T-helper 2 cell treated with Interferon-gamma antibody and Interleukin-4, amounts not matched to agents 5 μg/mL and 100 μg/mL, for 36 hours (primary cell): ENCODE measurements at regions not wholly inside any gene's neighbourhood (a gene's known extent, or its start where the extent isn't known, plus 50 kb on each side); places are given as distances from the start of the nearest gene placed in this dataset.
"Not testable (repeated sequence)": the region's sequence is repeated elsewhere in the genome, so short reads cannot be mapped to it uniquely, and the experiment has no call there.

Experiments
- DNase-seq: peaks from one replicate; pipeline ENCODE4 v3.0.0; 2021; ENCODE audit warnings: low spot score
- H3K27ac Mint-ChIP-seq: one replicate; pipeline ENCODE4 v1.8.0; 2021; ENCODE audit warnings: mild to moderate bottlenecking, mixed read lengths
- H3K27me3 Mint-ChIP-seq: one replicate; pipeline ENCODE4 v1.8.0; 2021; ENCODE audit warnings: low read depth, mixed read lengths
- H3K36me3 Mint-ChIP-seq: one replicate; pipeline ENCODE4 v1.8.0; 2021; ENCODE audit warnings: low read depth, mixed read lengths
- H3K4me1 Mint-ChIP-seq: one replicate; pipeline ENCODE4 v1.8.0; 2021; ENCODE audit warnings: low read depth, mixed read lengths
- H3K4me3 Mint-ChIP-seq: one replicate; pipeline ENCODE4 v1.8.0; 2022; ENCODE audit warnings: mild to moderate bottlenecking, moderate library complexity, mixed read lengths
- H3K9me3 Mint-ChIP-seq: one replicate; pipeline ENCODE4 v1.8.0; 2021; ENCODE audit warnings: mixed read lengths

GRCh38 chr15:84360902-84361301, 125.3 kb downstream of the GOLGA6L4 start:
- DNase-seq, H3K4me1 Mint-ChIP-seq, H3K4me3 Mint-ChIP-seq, H3K36me3 Mint-ChIP-seq, H3K9me3 Mint-ChIP-seq, H3K27me3 Mint-ChIP-seq, H3K27ac Mint-ChIP-seq: not testable (repeated sequence)

DNA sequence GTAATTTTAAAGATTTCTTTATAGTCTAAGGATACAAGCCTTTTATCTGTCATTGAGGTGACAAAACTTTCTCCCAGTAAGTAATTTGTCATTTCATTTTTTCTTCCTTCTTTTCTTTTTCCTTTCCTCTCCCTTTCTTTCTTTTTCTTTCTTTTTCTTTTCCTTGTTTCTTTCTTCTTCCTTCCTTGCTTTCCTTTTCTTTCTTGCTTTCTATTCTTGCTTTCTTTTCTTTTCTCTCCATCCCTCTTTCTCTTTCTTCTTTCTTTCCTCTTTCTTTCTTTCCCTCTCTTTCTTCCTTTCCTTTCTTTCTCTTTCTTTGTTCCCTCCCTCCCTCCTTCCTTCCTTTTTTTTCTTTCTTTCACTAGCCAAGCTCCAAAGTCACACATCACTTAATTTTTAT, 148.8 kb downstream of the GOLGA6L4 start:
- not testable (repeated sequence) for H3K27ac Mint-ChIP-seq, DNase-seq

GRCh38 chr15:84387086-84387485, 151.5 kb downstream of the GOLGA6L4 start:
- DNase-seq: no peak
- Mint-ChIP-seq H3K9me3 (no peaks in the 10 kb centered on the region), H3K36me3 (no peaks in the 10 kb centered on the region), H3K4me1 (no peaks in the 10 kb centered on the region), H3K27me3 (peaks cover 4% of the 10 kb centered on the region), H3K27ac (no peak overlapping the region), H3K4me3 (no peak overlapping the region)

More for the DNA sequence above, 148.8 kb downstream of the GOLGA6L4 start:
- not testable (repeated sequence) for H3K4me1 Mint-ChIP-seq, H3K27me3 Mint-ChIP-seq, H3K36me3 Mint-ChIP-seq, H3K4me3 Mint-ChIP-seq, H3K9me3 Mint-ChIP-seq

DNA sequence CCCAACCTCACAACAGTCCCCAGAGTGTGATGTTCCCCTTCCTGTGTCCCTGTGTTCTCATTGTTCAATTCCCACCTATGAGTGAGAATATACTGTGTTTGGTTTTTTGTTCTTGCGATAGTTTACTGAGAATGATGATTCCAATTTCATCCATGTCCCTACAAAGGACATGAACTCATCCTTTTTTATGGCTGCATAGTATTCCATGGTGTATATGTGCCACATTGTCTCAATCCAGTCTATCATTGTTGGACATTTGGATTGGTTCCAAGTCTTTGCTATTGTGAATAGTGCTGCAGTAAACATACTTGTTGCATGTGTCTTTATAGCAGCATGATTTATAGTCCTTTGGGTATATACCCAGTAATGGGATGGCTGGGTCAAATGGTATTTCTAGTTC, 152.6 kb downstream of the GOLGA6L4 start:
- not testable (repeated sequence) for DNase-seq, H3K4me1 Mint-ChIP-seq, H3K27ac Mint-ChIP-seq, H3K27me3 Mint-ChIP-seq, H3K9me3 Mint-ChIP-seq, H3K36me3 Mint-ChIP-seq, H3K4me3 Mint-ChIP-seq

DNA sequence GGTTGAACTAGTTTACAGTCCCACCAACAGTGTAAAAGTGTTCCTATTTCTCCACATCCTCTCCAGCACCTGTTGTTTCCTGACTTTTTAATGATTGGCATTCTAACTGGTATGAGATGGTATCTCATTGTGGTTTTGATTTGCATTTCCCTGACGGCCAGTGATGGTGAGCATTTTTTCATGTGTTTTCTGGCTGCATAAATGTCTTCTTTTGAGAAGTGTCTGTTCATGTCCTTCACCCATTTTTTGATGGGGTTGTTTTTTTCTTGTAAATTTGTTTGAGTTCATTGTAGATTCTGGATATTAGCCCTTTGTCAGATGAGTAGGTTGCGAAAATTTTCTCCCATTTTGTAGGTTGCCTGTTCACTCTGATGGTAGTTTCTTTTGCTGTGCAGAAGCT, 153.1 kb downstream of the GOLGA6L4 start:
- H3K27ac Mint-ChIP-seq, H3K27me3 Mint-ChIP-seq, H3K4me3 Mint-ChIP-seq, H3K4me1 Mint-ChIP-seq, DNase-seq, H3K36me3 Mint-ChIP-seq, H3K9me3 Mint-ChIP-seq: not testable (repeated sequence)

- not testable (repeated sequence) for H3K4me3 Mint-ChIP-seq, H3K27me3 Mint-ChIP-seq, H3K36me3 Mint-ChIP-seq, DNase-seq, H3K9me3 Mint-ChIP-seq, H3K27ac Mint-ChIP-seq, H3K4me1 Mint-ChIP-seq
Observed at GRCh38 chr15:84390324-84390723, 154.8 kb downstream of the GOLGA6L4 start.

DNA sequence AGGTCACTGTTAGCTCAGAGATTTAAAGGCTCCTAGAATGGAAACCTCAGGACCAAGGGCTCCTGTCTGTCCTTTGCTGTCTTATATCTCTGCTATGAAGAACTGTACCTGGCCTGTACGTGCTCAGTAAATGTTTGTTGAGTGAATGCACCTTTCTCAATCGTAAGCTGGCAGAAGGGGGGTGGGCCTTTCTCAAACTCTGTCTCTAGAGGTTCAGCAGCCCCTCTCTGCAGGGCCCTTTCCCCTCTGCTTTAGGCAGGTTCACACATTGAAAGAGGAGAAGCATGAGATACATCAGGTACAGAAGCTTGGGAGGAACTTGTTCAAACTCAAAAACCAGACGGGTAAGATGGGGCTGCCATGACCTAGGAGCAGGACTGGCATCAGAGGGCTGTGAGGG, 155.6 kb downstream of the GOLGA6L4 start:
- H3K27ac Mint-ChIP-seq: no peak overlapping the region
- no peak overlapping the region for H3K4me3 Mint-ChIP-seq
- no peaks in the 10 kb centered on the region for H3K9me3 Mint-ChIP-seq
- DNase-seq: no peak
- H3K36me3 Mint-ChIP-seq: no peaks in the 10 kb centered on the region
- H3K27me3 Mint-ChIP-seq: no peaks in the 10 kb centered on the region
- no peaks in the 10 kb centered on the region for H3K4me1 Mint-ChIP-seq

DNA sequence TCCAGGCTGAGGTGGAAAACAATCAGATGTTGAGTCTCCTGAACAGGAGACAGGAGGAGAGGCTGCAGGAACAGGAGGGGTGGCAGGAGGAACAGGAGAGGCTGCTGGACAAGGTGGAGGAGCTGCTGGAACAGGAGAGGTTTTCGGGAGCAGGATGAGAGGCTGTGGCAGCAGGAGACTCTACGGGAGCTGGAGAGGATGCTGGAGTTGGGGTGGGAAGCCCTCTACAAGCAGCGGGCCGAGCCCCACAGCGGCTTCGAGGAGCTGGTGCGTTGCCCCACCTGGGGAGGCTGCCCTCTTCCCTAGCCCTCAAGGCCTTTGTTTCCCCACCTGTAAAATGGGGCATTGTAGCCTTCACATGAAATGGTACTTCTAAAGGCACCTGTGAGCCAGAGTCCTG, 156.4 kb downstream of the GOLGA6L4 start:
- H3K9me3 Mint-ChIP-seq: not testable (repeated sequence)

GRCh38 chr15:84393386-84393936, 157.9 kb downstream of the GOLGA6L4 start:
- H3K27ac Mint-ChIP-seq, H3K4me3 Mint-ChIP-seq, H3K27me3 Mint-ChIP-seq, DNase-seq, H3K4me1 Mint-ChIP-seq, H3K9me3 Mint-ChIP-seq, H3K36me3 Mint-ChIP-seq: not testable (repeated sequence)

More for the DNA sequence above, 156.4 kb downstream of the GOLGA6L4 start:
- DNase-seq, H3K27me3 Mint-ChIP-seq, H3K27ac Mint-ChIP-seq, H3K4me1 Mint-ChIP-seq, H3K4me3 Mint-ChIP-seq, H3K36me3 Mint-ChIP-seq: not testable (repeated sequence)

DNA sequence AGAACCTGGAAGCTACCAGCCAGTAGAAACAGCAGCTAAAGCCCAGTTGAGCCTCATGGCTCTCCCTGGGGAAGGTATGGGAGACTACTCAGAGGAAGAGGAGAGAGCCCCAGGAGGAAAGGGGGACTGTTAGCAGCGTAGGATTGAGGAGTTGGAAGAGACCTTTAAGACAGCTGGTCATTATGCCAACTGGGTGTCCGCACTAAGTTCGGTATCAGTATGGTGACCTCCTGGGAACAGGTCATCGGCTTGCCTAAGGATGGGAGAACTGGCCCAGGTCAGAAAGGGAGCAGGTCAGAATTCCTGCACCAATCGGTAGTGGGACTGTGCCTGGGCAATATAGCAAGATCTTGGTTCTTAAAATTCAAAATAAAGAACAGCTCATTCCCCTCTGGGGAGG, 158.4 kb downstream of the GOLGA6L4 start:
- not testable (repeated sequence) for H3K9me3 Mint-ChIP-seq, DNase-seq, H3K4me3 Mint-ChIP-seq, H3K36me3 Mint-ChIP-seq, H3K27ac Mint-ChIP-seq, H3K27me3 Mint-ChIP-seq, H3K4me1 Mint-ChIP-seq

GRCh38 chr15:84395384-84395783, 159.8 kb downstream of the GOLGA6L4 start:
- not testable (repeated sequence) for H3K4me1 Mint-ChIP-seq, H3K4me3 Mint-ChIP-seq, DNase-seq, H3K9me3 Mint-ChIP-seq, H3K27me3 Mint-ChIP-seq, H3K27ac Mint-ChIP-seq, H3K36me3 Mint-ChIP-seq

GRCh38 chr15:84395881-84396280, 160.3 kb downstream of the GOLGA6L4 start:
- H3K9me3 Mint-ChIP-seq, H3K36me3 Mint-ChIP-seq, H3K27me3 Mint-ChIP-seq, H3K4me1 Mint-ChIP-seq, H3K4me3 Mint-ChIP-seq, DNase-seq, H3K27ac Mint-ChIP-seq: not testable (repeated sequence)

DNA sequence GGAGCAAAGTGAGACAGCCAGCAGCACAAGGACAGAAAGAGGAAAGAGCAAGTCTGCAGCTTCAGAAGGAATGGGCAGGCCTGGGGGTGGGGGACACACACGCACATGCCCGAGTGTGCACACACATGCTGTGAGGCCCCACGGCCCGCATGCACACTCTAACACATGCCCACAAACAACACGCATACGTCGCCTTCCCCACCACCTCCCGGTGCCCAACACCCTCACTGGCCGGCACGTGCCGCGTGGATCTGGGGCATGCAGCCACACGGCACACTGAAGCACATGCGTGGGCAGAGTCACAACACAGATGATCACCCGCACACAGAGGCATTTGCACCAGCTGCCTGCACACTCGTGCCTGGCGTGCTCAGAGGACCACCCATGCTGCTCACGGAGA, 161.5 kb downstream of the GOLGA6L4 start:
- H3K36me3 Mint-ChIP-seq, H3K27me3 Mint-ChIP-seq, H3K4me3 Mint-ChIP-seq, H3K27ac Mint-ChIP-seq, DNase-seq, H3K4me1 Mint-ChIP-seq, H3K9me3 Mint-ChIP-seq: not testable (repeated sequence)

DNA sequence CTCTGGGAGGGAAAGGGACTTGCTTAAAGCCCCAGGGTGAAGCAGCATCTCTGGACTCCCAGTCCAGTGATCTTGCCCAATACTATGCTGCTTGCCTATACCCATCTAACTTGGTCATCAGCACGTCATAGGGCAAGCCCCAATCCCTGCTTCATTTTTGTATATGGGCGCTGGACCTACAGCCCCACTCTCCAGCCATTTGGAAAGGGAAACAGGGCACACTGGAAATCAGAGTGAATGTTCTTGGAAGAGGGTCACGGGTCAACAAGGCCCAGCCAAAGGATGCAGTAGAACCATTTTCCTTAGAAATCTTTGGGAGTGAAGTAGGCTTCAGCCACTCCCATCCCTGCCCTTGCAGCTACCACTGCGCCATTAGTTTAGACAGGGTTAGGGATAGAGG, 162.5 kb downstream of the GOLGA6L4 start:
- H3K9me3 Mint-ChIP-seq, H3K27me3 Mint-ChIP-seq, H3K4me3 Mint-ChIP-seq, H3K36me3 Mint-ChIP-seq, H3K27ac Mint-ChIP-seq, H3K4me1 Mint-ChIP-seq, DNase-seq: not testable (repeated sequence)

GRCh38 chr15:84398763-84399701, 163.5 kb downstream of the GOLGA6L4 start:
- H3K4me1 Mint-ChIP-seq: no peaks in the 10 kb centered on the region
- H3K9me3 Mint-ChIP-seq: no peaks in the 10 kb centered on the region
- DNase-seq: no peak
- no peak overlapping the region for H3K27ac Mint-ChIP-seq
- H3K27me3 Mint-ChIP-seq: no peaks in the 10 kb centered on the region
- no peak overlapping the region for H3K4me3 Mint-ChIP-seq
- H3K36me3 Mint-ChIP-seq: no peaks in the 10 kb centered on the region
